Right ventricle myocardium inferior (tissue), 1 donor: ENCODE measurements at regions not wholly inside any gene's neighbourhood (a gene's known extent, or its start where the extent isn't known, plus 50 kb on each side); places are given as distances from the start of the nearest gene placed in this dataset.
A peak's percentile ranks its signal among the peaks of the same experiment; 100 is the strongest.

Experiments
- ATAC-seq: fragments of 200-7000 bp; cut with Tn5 transposase; one replicate; pipeline ENCODE4 v1.9.1; 2020; ENCODE audit warnings: mild to moderate bottlenecking, moderate library complexity
- DNase-seq: peaks from one replicate; pipeline ENCODE4 v3.0.0; 2021; ENCODE audit errors: missing footprints
- intact Hi-C: fragments of 100-400 bp; cut with DNase I; formaldehyde crosslinking; loops from one replicate; pipeline ENCODE4 v1.11.0; 2022
- donor health status: DM: no; HTN: yes; CAD: no; lungs with severe emphysema.

- intact Hi-C loops = no loop called here
- ATAC-seq = no peak
- DNase-seq = no peak
Observed at GRCh38 chr13:70960841-70961443, 852.7 kb upstream of the KLHL1 start.

GRCh38 chr13:70959035-70959775 lies 851.0 kb upstream of the KLHL1 start:
- ATAC-seq = no peak
- intact Hi-C loops = no loop called here

GRCh38 chr13:70955887-70956286 lies 847.6 kb upstream of the KLHL1 start:
- intact Hi-C loops = no loop called here
- DNase-seq (no peak), ATAC-seq (no peak)

More at GRCh38 chr13:70959035-70959775, 851.0 kb upstream of the KLHL1 start:
- no peak for DNase-seq

- DNase-seq (no peak), ATAC-seq (no peak)
- intact Hi-C loops = no loop called here
Observed at GRCh38 chr13:70950664-70951063, 842.4 kb upstream of the KLHL1 start.

GRCh38 chr13:70945506-70945905 lies 837.3 kb upstream of the KLHL1 start:
- no peak for DNase-seq

GRCh38 chr13:70941454-70941853 lies 833.2 kb upstream of the KLHL1 start:
- intact Hi-C loops = no loop called here
- no peak for DNase-seq
- no peak for ATAC-seq

More at GRCh38 chr13:70945506-70945905, 837.3 kb upstream of the KLHL1 start:
- intact Hi-C loops = no loop called here
- no peak for ATAC-seq

- DNase-seq = no peak
- no peak for ATAC-seq
- intact Hi-C loops = no loop called here
Observed at GRCh38 chr13:70938462-70938861, 830.2 kb upstream of the KLHL1 start.

- intact Hi-C loops = no loop called here
- no peak for ATAC-seq
Observed at GRCh38 chr13:70932511-70932910, 824.3 kb upstream of the KLHL1 start.

GRCh38 chr13:70923863-70924752 lies 815.9 kb upstream of the KLHL1 start:
- DNase-seq (peak; percentile 51), ATAC-seq (no peak)
- intact Hi-C loops = no loop called here

More at GRCh38 chr13:70932511-70932910, 824.3 kb upstream of the KLHL1 start:
- DNase-seq = no peak

- intact Hi-C loops = no loop called here
- no peak for ATAC-seq
- DNase-seq = no peak
Observed at GRCh38 chr13:70911286-70911685, 803.0 kb upstream of the KLHL1 start.

- no peak for ATAC-seq
- intact Hi-C loops = no loop called here
Observed at GRCh38 chr13:70908795-70909194, 800.5 kb upstream of the KLHL1 start.

GRCh38 chr13:70905035-70905434 lies 796.8 kb upstream of the KLHL1 start:
- intact Hi-C loops = no loop called here
- ATAC-seq (no peak), DNase-seq (no peak)

More at GRCh38 chr13:70908795-70909194, 800.5 kb upstream of the KLHL1 start:
- no peak for DNase-seq

GRCh38 chr13:70896136-70896535 lies 787.9 kb upstream of the KLHL1 start:
- intact Hi-C loops = no loop called here
- no peak for DNase-seq
- no peak for ATAC-seq

- intact Hi-C loops = no loop called here
- ATAC-seq = no peak
Observed at GRCh38 chr13:70895599-70895998, 787.3 kb upstream of the KLHL1 start.

GRCh38 chr13:70894258-70894657 lies 786.0 kb upstream of the KLHL1 start:
- DNase-seq (no peak), ATAC-seq (no peak)
- intact Hi-C loops = no loop called here

More at GRCh38 chr13:70895599-70895998, 787.3 kb upstream of the KLHL1 start:
- no peak for DNase-seq

GRCh38 chr13:70893832-70894231 lies 785.6 kb upstream of the KLHL1 start:
- intact Hi-C loops = no loop called here
- ATAC-seq = no peak
- DNase-seq = no peak

- ATAC-seq (no peak), DNase-seq (no peak)
- intact Hi-C loops = no loop called here
Observed at GRCh38 chr13:70890289-70890688, 782.0 kb upstream of the KLHL1 start.

- no peak for ATAC-seq
- DNase-seq = no peak
- intact Hi-C loops = no loop called here
Observed at GRCh38 chr13:70889163-70889562, 780.9 kb upstream of the KLHL1 start.

- intact Hi-C loops = no loop called here
- DNase-seq = no peak
- ATAC-seq = no peak
Observed at GRCh38 chr13:70884196-70884595, 775.9 kb upstream of the KLHL1 start.

GRCh38 chr13:70874636-70875035 lies 766.4 kb upstream of the KLHL1 start:
- DNase-seq (no peak), ATAC-seq (no peak)
- intact Hi-C loops = no loop called here
